Neuronal stem cell (in vitro differentiated cells): ENCODE measurements at regions not wholly inside any gene's neighbourhood (a gene's known extent, or its start where the extent isn't known, plus 50 kb on each side); places are given as distances from the start of the nearest gene placed in this dataset.

Source experiments
- DNase-seq: peaks from one replicate; pipeline ENCODE4 v3.0.0-alpha.2; 2013; ENCODE audit warnings: low spot score
- H2AFZ ChIP-seq: one replicate; pipeline ENCODE4 v1.6.1; 2013; ENCODE audit warnings: mild to moderate bottlenecking, low read length, inconsistent platforms
- H2AK5ac ChIP-seq: 2 replicates; pipeline ENCODE4 v1.6.1; 2013; ENCODE audit warnings: low read depth, mild to moderate bottlenecking, inconsistent platforms, low read length, moderate library complexity, mixed read lengths
- H2BK120ac ChIP-seq: 2 replicates; pipeline ENCODE4 v1.6.1; 2013; ENCODE audit warnings: low read depth, mild to moderate bottlenecking, inconsistent platforms, low read length, moderate library complexity, mixed read lengths
- H2BK12ac ChIP-seq: one replicate; pipeline ENCODE4 v1.6.1; 2013; ENCODE audit warnings: low read length, inconsistent platforms
- H2BK15ac ChIP-seq: 2 replicates; pipeline ENCODE4 v1.6.1; 2013; ENCODE audit warnings: mild to moderate bottlenecking, low read length, inconsistent platforms, mixed read lengths
- H2BK5ac ChIP-seq: one replicate; pipeline ENCODE4 v1.6.1; 2013; ENCODE audit warnings: inconsistent platforms, mild to moderate bottlenecking, low read length, moderate library complexity
- H3K14ac ChIP-seq: one replicate; pipeline ENCODE4 v1.6.1; 2013; ENCODE audit warnings: low read length, inconsistent platforms
- H3K18ac ChIP-seq: 2 replicates; pipeline ENCODE4 v1.6.1; 2013; ENCODE audit warnings: low read length, inconsistent platforms
- H3K23ac ChIP-seq: 2 replicates; pipeline ENCODE4 v1.6.1; 2013; ENCODE audit warnings: low read depth, mild to moderate bottlenecking, mixed read lengths, low read length, inconsistent platforms; ENCODE audit not compliant: poor library complexity
- H3K27ac ChIP-seq: replicated peaks from 3 replicates; pipeline ENCODE4 v1.5.1; 2013; ENCODE audit warnings: low read length, inconsistent platforms
- H3K27me3 ChIP-seq, 3 experiments: 2 replicates each; pipeline ENCODE4 v1.6.1; 2013; ENCODE audit warnings: low read length in 3 of 3, mild to moderate bottlenecking in 2 of 3, inconsistent platforms in 1 of 3, low read depth in 1 of 3, mixed read lengths in 1 of 3, moderate library complexity in 1 of 3; ENCODE audit not compliant: control insufficient read depth in 3 of 3, insufficient read depth in 3 of 3
- H3K36me3 ChIP-seq, 2 donors: replicated peaks in 1 of 2; 2 replicates each; pipeline ENCODE4 v1.6.1; 2013; ENCODE audit warnings: low read length in 2 of 2; ENCODE audit not compliant: control insufficient read depth in 2 of 2, insufficient read depth in 2 of 2
- H3K4ac ChIP-seq: 2 replicates; pipeline ENCODE4 v1.6.1; 2013; ENCODE audit warnings: inconsistent platforms, mild to moderate bottlenecking, low read length, moderate library complexity
- H3K4me1 ChIP-seq, 2 donors: 1 replicate in 1 of 2; 2 replicates in 1 of 2; pipeline ENCODE4 v1.6.1; 2013; ENCODE audit warnings: low read length in 2 of 2, low read depth in 1 of 2; ENCODE audit not compliant: control insufficient read depth in 2 of 2, insufficient read depth in 1 of 2
- H3K4me2 ChIP-seq: one replicate; pipeline ENCODE4 v1.6.1; 2013; ENCODE audit warnings: mild to moderate bottlenecking, low read length, inconsistent platforms; ENCODE audit not compliant: insufficient read depth, poor library complexity, severe bottlenecking
- H3K4me3 ChIP-seq, 2 donors: 2 replicates each; pipeline ENCODE4 v1.5.1; 2013; ENCODE audit warnings: low read length in 2 of 2, mild to moderate bottlenecking in 2 of 2, inconsistent platforms in 1 of 2, moderate library complexity in 1 of 2
- H3K79me1 ChIP-seq: one replicate; pipeline ENCODE4 v1.6.1; 2013; ENCODE audit warnings: low read depth, mild to moderate bottlenecking, inconsistent platforms, low read length, moderate library complexity
- H3K9ac ChIP-seq: one replicate; pipeline ENCODE4 v1.6.1; 2013; ENCODE audit warnings: mild to moderate bottlenecking, low read depth, low read length, inconsistent platforms; ENCODE audit not compliant: poor library complexity
- H3K9me3 ChIP-seq, 2 donors: replicated peaks in 1 of 2; 2 replicates each; pipeline versions ENCODE3 to v1.6.1; 2013; ENCODE audit warnings: low read length in 2 of 2, mild to moderate bottlenecking in 2 of 2, inconsistent platforms in 1 of 2, low read depth in 1 of 2, mixed read lengths in 1 of 2, moderate library complexity in 1 of 2; ENCODE audit not compliant: control insufficient read depth in 2 of 2, insufficient read depth in 1 of 2
- H4K8ac ChIP-seq: one replicate; pipeline ENCODE4 v1.6.1; 2013; ENCODE audit warnings: low read depth, mild to moderate bottlenecking, inconsistent platforms, low read length, moderate library complexity
- H4K91ac ChIP-seq: one replicate; pipeline ENCODE4 v1.6.1; 2013; ENCODE audit warnings: low read length, low read depth, mild to moderate bottlenecking, inconsistent platforms; ENCODE audit not compliant: poor library complexity
- WGBS, 2 donors: extraction: QIAGEN DNeasy Blood & Tissue Kit; methylation state at CpG; one replicate each; pipeline ENCODE4 v1.1.7; 2013; ENCODE audit warnings: missing lambda C conversion rate in 2 of 2, mixed read lengths in 1 of 2; ENCODE audit not compliant: insufficient read length in 2 of 2, insufficient replicate concordance in 1 of 2; ENCODE audit errors: extremely low coverage in 2 of 2; 5-methylcytosine and 5-hydroxymethylcytosine counted together

- Histone ChIP-seq H3K9ac (no peak overlapping the region), H2BK12ac (no peak overlapping the region), H3K36me3 (no peaks in the 10 kb centered on the region), H3K4me2 (no peak overlapping the region), H3K14ac (no peak overlapping the region), H2AK5ac (no peak overlapping the region), H2BK15ac (no peak overlapping the region), H2AFZ (no peak overlapping the region), H2BK5ac (no peak overlapping the region), H4K91ac (no peak overlapping the region), H3K27ac (no peak overlapping the region), H3K23ac (no peak overlapping the region), H3K4ac (no peak overlapping the region), H3K9me3 (no peaks in the 10 kb centered on the region), H2BK120ac (no peak overlapping the region), H3K4me1 (peaks cover 4 to 11% of the 10 kb centered on the region in 2 donors), H3K79me1 (no peaks in the 10 kb centered on the region), H3K18ac (no peak overlapping the region), H3K4me3 (no peak overlapping the region), H4K8ac (no peak overlapping the region), H3K27me3 (no peaks in the 10 kb centered on the region)
- WGBS, 2 donors = no CpG with 5 or more reads among the region's 2 CpGs
- no peak for DNase-seq
Observed at GRCh38 chr11:122210367-122210997, 94.5 kb upstream of the BLID start.

GRCh38 chr11:122209619-122210366 lies 93.8 kb upstream of the BLID start:
- no peak for DNase-seq
- Histone ChIP-seq H3K4me3 (no peak overlapping the region), H2BK12ac (no peak overlapping the region), H2BK5ac (no peak overlapping the region), H4K91ac (no peak overlapping the region), H2BK15ac (no peak overlapping the region), H3K9ac (no peak overlapping the region), H3K23ac (no peak overlapping the region), H3K14ac (no peak overlapping the region), H2AFZ (no peak overlapping the region), H2BK120ac (no peak overlapping the region), H3K79me1 (no peaks in the 10 kb centered on the region), H3K4ac (no peak overlapping the region), H3K18ac (no peak overlapping the region), H3K4me2 (no peak overlapping the region), H3K4me1 (peaks cover 3 to 6% of the 10 kb centered on the region in 2 donors), H4K8ac (no peak overlapping the region), H3K9me3 (no peaks in the 10 kb centered on the region), H3K27me3 (no peaks in the 10 kb centered on the region), H3K27ac (no peak overlapping the region), H3K36me3 (no peaks in the 10 kb centered on the region), H2AK5ac (no peak overlapping the region)
- WGBS, 2 donors = no CpG with 5 or more reads among the region's 4 CpGs

GRCh38 chr11:122207921-122208764 lies 92.1 kb upstream of the BLID start:
- Histone ChIP-seq H3K27me3 (no peaks in the 10 kb centered on the region), H3K4me1 (peaks cover 3 to 5% of the 10 kb centered on the region in 2 donors), H4K8ac (no peak overlapping the region), H3K9me3 (no peaks in the 10 kb centered on the region), H3K9ac (no peak overlapping the region), H3K18ac (no peak overlapping the region), H2BK15ac (no peak overlapping the region), H4K91ac (no peak overlapping the region), H2BK5ac (no peak overlapping the region), H3K14ac (no peak overlapping the region), H2AK5ac (no peak overlapping the region), H3K36me3 (no peaks in the 10 kb centered on the region), H3K4ac (no peak overlapping the region), H2BK12ac (no peak overlapping the region), H3K4me2 (no peak overlapping the region), H3K79me1 (no peaks in the 10 kb centered on the region), H2AFZ (peak overlapping the region; percentile 13), H3K27ac (no peak overlapping the region), H2BK120ac (no peak overlapping the region), H3K23ac (no peak overlapping the region), H3K4me3 (no peak overlapping the region)
- no CpG with 5 or more reads among the region's 8 CpGs for WGBS, 2 donors
- no peak for DNase-seq

DNA sequence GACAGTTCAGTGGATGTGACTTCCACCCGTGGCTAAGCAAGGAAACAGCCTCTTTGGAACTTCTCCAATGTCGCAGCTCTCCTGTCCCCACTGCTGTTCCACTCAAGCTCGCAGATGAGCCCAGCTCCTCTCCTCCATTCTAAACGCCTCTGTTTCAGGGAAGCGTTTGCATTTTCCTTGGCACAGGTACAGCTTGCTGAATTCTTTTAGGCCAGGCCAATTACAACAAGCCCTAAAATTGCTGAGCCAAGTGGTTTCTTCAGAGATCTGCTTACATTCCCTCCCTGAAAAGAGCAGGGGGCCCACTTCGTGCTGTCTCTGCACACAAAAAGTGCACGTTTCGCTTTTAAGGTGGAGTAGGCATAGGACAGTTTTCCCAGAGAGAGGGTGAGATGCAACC lies 91.5 kb upstream of the BLID start:
- Histone ChIP-seq H3K4ac (no peak overlapping the region), H2AK5ac (no peak overlapping the region), H3K4me3 (no peak overlapping the region), H3K4me2 (no peak overlapping the region), H2BK12ac (no peak overlapping the region), H3K27ac (no peak overlapping the region), H2BK120ac (no peak overlapping the region), H3K14ac (no peak overlapping the region), H4K8ac (no peak overlapping the region), H3K23ac (no peak overlapping the region), H3K18ac (no peak overlapping the region), H2BK15ac (no peak overlapping the region), H3K4me1 (peaks cover 4 to 5% of the 10 kb centered on the region in 2 donors), H4K91ac (no peak overlapping the region), H3K9ac (no peak overlapping the region), H2AFZ (peak overlapping the region; percentile 13), H2BK5ac (no peak overlapping the region), H3K27me3 (no peaks in the 10 kb centered on the region), H3K79me1 (no peaks in the 10 kb centered on the region), H3K9me3 (no peaks in the 10 kb centered on the region), H3K36me3 (no peaks in the 10 kb centered on the region)
- DNase-seq = no peak
- WGBS, 2 donors = no CpG with 5 or more reads among the region's 8 CpGs
